SK-N-DZ (cell line): ENCODE measurements at regions not wholly inside any gene's neighbourhood (a gene's known extent, or its start where the extent isn't known, plus 50 kb on each side); places are given as distances from the start of the nearest gene placed in this dataset.
"Not testable (repeated sequence)": the region's sequence is repeated elsewhere in the genome, so short reads cannot be mapped to it uniquely, and the experiment has no call there.

Experiments used
- DNase-seq: peaks from one replicate; pipeline ENCODE4 v3.0.0-alpha.2; 2015; ENCODE audit warnings: low spot score
- small RNA-seq, 2 experiments: library from RNA; depleted of rRNA; stranded (forward); fragments of <200 nt; gene quantifications; one replicate each; pipeline ENCODE3, GENCODE V24; 2014

DNA sequence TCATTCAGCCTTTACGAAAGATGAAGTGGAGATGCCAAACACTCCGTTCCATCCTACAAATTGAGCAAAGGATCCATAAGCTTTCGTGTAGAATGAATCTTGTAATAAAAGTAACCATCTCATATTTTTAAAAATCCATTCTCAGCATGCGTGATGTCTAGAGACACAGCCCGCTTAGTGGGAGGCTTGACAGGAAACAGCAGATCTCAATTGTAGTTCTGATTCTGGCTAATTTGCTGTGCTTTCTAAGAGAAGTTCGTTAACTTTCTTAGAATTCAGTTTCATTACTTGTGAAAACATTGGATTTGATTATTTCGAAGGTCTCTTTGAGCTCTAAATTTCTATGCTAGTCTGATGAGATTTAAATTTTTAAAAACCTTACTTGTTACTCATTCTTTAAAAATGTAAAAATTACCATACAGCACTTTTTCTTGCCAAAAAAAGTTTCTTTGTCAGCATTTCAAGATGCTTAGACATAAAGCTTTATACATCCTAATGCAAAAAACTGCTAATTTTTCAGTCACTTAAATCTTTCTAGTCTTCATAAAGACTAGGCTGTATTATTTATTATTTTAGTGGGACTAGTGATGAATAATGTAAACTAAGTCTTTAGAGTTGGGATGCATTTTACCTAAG, 66.9 kb upstream of the NEIL3 start:
- DNase-seq = no peak

DNA sequence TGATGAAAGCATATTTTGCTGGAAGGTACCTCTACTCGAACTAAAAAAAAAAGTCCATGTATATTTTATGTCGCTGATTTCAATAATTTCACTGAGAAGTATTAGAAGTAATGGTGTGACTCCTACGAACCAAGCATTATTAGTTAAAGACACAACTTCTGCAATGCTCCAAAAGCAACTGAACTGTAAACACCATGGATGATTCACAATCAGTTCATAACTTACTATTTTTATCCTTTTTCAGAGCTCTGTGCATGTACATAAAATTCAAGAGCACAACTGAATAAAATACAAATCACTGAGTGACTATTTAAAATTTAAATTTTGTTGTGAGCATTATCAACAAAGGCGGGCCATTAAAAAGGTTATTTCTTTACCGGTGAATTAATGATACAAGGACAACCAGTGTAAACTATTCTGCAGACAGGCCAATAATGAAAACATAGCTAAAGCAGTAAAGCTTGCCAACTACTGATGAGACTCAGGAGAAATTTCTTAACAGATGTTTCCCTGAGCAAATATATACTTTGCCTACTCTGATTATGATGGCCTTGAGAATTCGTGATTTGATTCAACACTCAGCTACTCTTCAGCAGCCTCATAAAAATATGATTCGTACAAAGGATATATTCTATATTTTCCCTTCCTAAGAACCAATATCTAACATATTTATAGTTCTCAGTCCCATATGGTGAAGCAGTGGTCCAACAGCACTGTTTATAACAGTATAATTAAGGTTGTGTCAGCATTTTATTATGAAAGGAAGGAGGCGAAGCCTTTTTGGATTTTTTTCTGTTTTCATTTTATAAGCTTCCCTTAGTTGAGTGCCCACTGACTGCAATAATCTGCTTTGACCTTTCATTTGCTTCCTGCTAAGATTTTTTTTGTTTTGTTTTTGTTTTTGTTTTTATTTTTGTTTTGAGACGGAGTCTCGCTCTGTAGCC, 62.8 kb upstream of the NEIL3 start:
- DNase-seq = no peak

DNA sequence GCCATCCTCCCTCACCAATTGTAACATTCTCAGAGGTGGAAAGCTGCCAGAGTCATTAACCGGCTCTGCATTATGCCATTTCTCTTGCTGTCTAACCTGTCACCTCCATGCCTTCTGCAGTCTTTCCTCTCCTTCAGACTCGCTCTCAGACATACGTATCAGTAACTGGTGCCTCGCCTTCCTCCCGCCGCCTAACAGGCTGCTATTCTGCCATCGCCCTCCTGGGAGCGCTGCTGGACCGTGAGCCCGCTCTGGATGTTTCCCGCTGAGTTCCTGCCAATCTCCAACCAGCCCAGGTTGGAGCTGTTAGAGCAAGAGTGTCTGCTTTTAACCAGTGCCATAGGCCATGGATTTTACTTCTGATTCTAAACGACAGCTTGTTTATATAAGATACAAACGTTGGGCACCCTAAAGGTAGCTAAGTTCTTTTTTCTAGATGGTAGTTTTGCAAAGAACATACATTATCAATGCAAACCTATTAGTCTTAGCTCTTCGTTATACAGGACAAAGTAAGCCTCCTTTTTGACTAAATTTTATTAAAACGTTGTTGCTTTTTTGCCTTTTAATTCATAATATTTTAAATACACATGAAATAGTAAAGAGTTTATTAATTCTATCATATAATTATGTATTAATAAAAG, 59.5 kb upstream of the NEIL3 start:
- peak; percentile 67 for DNase-seq

DNA sequence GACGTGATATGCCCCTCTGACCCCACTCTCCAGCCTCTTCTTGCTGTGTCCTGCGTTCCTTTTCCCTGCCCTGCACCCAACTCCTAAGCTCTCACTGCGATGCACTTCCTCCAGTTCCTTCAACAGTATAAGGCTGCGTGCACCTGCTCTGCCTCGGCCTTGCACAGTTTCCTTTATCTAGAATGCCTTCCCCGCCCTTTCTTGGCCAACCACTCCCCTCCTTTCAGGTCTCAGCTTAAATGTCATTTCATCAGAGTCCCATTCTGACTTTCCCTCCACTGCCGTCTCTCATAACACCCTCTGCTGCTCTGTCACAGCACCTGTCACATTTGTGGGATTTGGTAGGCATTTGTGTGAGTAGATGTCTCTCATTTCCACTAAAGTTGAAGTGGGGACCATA, 58.4 kb upstream of the NEIL3 start:
- DNase-seq = no peak

DNA sequence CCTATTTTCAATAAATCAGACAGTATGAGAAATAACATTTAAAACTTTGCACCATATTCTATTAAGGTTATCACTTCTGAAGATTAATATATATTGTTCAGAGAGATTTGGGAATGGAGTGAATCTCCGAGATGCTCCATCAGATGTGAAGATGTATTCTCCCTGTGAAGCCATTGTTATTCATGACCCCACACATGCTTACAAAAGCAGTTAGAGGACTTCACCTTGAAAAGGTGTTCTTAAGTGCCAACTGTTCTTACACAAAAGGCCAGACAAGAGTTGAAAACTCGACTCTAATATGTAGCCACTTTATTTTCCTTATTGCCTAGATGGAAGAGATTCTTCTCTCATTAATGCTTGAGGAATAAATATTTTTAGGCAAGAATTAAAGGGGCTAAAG, 54.3 kb upstream of the NEIL3 start:
- no peak for DNase-seq

DNA sequence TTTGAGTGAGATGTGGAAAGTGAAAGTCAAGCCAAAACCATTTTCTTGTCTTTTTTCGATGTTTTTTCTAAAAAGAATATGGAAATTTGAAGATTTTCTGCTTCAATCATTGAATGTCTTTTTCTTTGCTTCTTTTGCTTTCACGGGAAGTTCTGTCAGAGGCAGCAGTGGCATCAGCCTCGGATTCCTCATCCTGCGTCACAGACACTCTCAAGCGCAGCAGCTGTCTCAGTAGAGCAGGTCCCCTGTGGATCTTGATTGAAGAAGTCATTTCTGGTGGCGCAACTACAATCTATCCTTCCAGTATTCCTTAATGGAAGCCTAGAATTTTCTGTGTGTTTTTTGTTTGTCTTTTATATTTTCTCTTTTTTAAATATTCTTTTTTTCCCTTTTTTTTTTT, 52.7 kb upstream of the NEIL3 start:
- no peak for DNase-seq

DNA sequence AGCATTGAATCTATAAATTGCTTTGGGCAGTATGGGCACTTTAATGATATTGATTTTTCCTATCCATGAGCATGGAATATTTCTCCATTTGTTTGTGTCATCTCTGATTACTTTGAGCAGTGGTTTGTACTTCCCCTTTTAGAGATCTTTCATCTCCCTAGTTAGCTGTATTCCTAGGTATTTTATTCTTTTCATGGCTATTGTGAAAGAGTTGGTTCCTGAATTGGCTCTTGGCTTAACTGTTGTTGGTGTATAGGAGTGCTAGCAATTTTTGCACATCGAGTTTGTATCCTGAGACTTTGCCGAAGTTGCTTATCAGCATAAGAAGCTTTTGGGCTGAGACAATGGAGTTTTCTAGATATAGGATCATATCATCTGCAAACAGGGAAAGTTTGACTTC, 50.2 kb upstream of the NEIL3 start:
- DNase-seq = not testable (repeated sequence)

Small RNAs in the stretch of these regions (small RNA-seq; reads per million reads assigned to genes)
- 0 to 0.27 reads per million in 2 experiments for gene RN7SKP136
